ENCODE measurements at regions not wholly inside any gene's neighbourhood (a gene's known extent, or its start where the extent isn't known, plus 50 kb on each side); places are given as distances from the start of the nearest gene placed in this dataset.

- no peak for DNase-seq
- Histone ChIP-seq H3K9me3 (no peaks in the 10 kb centered on the region), H3K36me3 (no peaks in the 10 kb centered on the region), H3K4me1 (no peaks in the 10 kb centered on the region), H3K4me3 (no peak overlapping the region), H3K27me3 (no peaks in the 10 kb centered on the region), H3K27ac (no peak overlapping the region)
- no peak for ATAC-seq
- no peak for FAIRE-seq
- intact Hi-C loops (cut with DNase I): no loop called here
- TF ChIP-seq, protein P1, sequence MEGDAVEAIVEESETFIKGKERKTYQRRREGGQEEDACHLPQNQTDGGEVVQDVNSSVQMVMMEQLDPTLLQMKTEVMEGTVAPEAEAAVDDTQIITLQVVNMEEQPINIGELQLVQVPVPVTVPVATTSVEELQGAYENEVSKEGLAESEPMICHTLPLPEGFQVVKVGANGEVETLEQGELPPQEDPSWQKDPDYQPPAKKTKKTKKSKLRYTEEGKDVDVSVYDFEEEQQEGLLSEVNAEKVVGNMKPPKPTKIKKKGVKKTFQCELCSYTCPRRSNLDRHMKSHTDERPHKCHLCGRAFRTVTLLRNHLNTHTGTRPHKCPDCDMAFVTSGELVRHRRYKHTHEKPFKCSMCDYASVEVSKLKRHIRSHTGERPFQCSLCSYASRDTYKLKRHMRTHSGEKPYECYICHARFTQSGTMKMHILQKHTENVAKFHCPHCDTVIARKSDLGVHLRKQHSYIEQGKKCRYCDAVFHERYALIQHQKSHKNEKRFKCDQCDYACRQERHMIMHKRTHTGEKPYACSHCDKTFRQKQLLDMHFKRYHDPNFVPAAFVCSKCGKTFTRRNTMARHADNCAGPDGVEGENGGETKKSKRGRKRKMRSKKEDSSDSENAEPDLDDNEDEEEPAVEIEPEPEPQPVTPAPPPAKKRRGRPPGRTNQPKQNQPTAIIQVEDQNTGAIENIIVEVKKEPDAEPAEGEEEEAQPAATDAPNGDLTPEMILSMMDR (IDR thresholded peaks at IDR 0.05): no peak
- WGBS, 2 donors: 70 to 80% methylated on average over 6 of the region's 6 CpGs
Observed at GRCh38 chr18:49652881-49653724, 91.2 kb downstream of the LIPG start.

- WGBS, 2 donors: 46 to 49% methylated on average over 6 of the region's 6 CpGs
- intact Hi-C loops (cut with DNase I): no loop called here
- Histone ChIP-seq H3K36me3 (no peaks in the 10 kb centered on the region), H3K4me1 (peaks cover 0 to 4% (median 0%) of the 10 kb centered on the region in 3 donors), H3K9me3 (no peaks in the 10 kb centered on the region), H3K27me3 (no peaks in the 10 kb centered on the region), H3K27ac (no peak overlapping the region), H3K4me3 (no peak overlapping the region)
- peak in 3 of 4 donors; percentile 20 to 72 (median 53) for ATAC-seq
- FAIRE-seq: no peak
- TF ChIP-seq, protein P1 (IDR thresholded peaks at IDR 0.05): no peak
- no peak for DNase-seq
Observed at GRCh38 chr18:49651033-49651432, 89.2 kb downstream of the LIPG start.

- Histone ChIP-seq H3K9me3 (no peaks in the 10 kb centered on the region), H3K27ac (no peak overlapping the region), H3K27me3 (no peaks in the 10 kb centered on the region), H3K4me1 (peaks cover 0 to 4% (median 0%) of the 10 kb centered on the region in 3 donors), H3K4me3 (no peak overlapping the region), H3K36me3 (no peaks in the 10 kb centered on the region)
- FAIRE-seq (no peak), ATAC-seq (no peak), DNase-seq (no peak)
- intact Hi-C loops (cut with DNase I): no loop called here
- WGBS, 2 donors: 91 to 94% methylated on average over 7 of the region's 7 CpGs
- TF ChIP-seq, protein P1 (IDR thresholded peaks at IDR 0.05): no peak
Observed at GRCh38 chr18:49650426-49650891, 88.6 kb downstream of the LIPG start.

DNA sequence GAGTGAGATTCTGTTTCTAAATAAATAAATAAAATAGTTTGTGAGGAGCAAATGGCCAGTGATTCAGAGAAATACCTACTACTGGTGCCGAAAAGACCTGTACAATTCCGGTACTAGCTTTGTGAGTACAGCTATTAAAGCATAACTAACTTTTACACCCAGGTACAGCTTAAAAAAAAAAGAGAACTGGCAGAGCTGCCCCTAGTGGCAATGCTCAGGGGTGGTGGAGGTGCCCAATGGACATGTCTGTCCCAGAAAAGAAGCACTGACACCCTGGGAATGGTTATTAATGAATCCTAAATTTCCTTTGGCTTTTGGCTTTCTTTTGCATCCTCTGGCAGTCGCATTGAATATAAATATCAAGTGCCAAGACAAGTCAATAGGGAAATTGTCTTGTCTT, 87.0 kb downstream of the LIPG start:
- no peak overlapping the region for H3K4me3 ChIP-seq
- ATAC-seq (no peak), DNase-seq (no peak), FAIRE-seq (no peak)
- TF ChIP-seq, protein P1 (IDR thresholded peaks at IDR 0.05): peak in 1 of 4 donors; percentile 7
- H3K36me3 ChIP-seq: no peaks in the 10 kb centered on the region
- H3K27me3 ChIP-seq: no peaks in the 10 kb centered on the region
- intact Hi-C loops (cut with DNase I): no loop called here
- no peak overlapping the region for H3K27ac ChIP-seq
- WGBS, 2 donors: 97 to 98% methylated on average over 3 of the region's 3 CpGs
- peaks cover 0 to 4% (median 0%) of the 10 kb centered on the region in 3 donors for H3K4me1 ChIP-seq
- H3K9me3 ChIP-seq: no peaks in the 10 kb centered on the region

Measured in pancreas (tissue), 10 donors.